ENCODE measurements at regions not wholly inside any gene's neighbourhood (a gene's known extent, or its start where the extent isn't known, plus 50 kb on each side); places are given as distances from the start of the nearest gene placed in this dataset.

GRCh38 chr2:14363976-14364375 is 268.5 kb upstream of the LRATD1 start:
- Histone ChIP-seq H3K4me3 (ENCODE audit: low read depth, low read length) (no peak overlapping the region), H3K4me1 (ENCODE audit: control insufficient read depth, insufficient read depth, low read length) (no peaks in the 10 kb centered on the region), H3K36me3 (ENCODE audit: control insufficient read depth, insufficient read depth, low read length) (no peaks in the 10 kb centered on the region), H3K27me3 (ENCODE audit: control insufficient read depth, insufficient read depth, low read length) (no peaks in the 10 kb centered on the region), H3K9me3 (ENCODE audit: control insufficient read depth, insufficient read depth, low read length) (no peaks in the 10 kb centered on the region), H3K9ac (ENCODE audit: low read depth, low read length) (no peak overlapping the region)

GRCh38 chr2:14364471-14364870 is 268.0 kb upstream of the LRATD1 start:
- Histone ChIP-seq H3K27me3 (ENCODE audit: control insufficient read depth, insufficient read depth, low read length) (no peaks in the 10 kb centered on the region), H3K4me1 (ENCODE audit: control insufficient read depth, insufficient read depth, low read length) (no peaks in the 10 kb centered on the region), H3K9ac (ENCODE audit: low read depth, low read length) (no peak overlapping the region), H3K9me3 (ENCODE audit: control insufficient read depth, insufficient read depth, low read length) (no peaks in the 10 kb centered on the region), H3K36me3 (ENCODE audit: control insufficient read depth, insufficient read depth, low read length) (no peaks in the 10 kb centered on the region), H3K4me3 (ENCODE audit: low read depth, low read length) (no peak overlapping the region)

DNA sequence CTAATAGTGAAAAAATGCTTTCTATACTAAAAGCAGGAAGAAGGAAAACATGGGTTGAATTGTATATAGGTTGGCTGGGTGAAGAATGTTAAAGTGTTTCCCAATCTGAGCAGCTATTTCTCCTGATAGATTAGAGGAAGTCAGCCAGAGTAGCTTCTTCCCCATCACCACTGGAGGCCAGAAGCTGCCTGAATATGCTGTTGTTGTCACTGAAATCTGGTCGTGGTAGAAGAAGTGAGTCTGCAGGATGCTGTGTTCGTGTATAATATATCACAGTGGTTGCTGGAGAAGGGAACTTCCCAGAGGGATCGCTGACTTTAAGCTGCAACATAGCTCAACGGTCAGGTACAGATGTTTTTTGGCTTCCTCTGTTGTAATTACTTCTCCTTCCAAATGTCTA is 247.5 kb upstream of the LRATD1 start:
- H3K9ac ChIP-seq (ENCODE audit: low read depth, low read length) = no peak overlapping the region
- no peaks in the 10 kb centered on the region for H3K4me1 ChIP-seq (ENCODE audit: control insufficient read depth, insufficient read depth, low read length)
- H3K4me3 ChIP-seq (ENCODE audit: low read depth, low read length) = no peak overlapping the region
- H3K36me3 ChIP-seq (ENCODE audit: control insufficient read depth, insufficient read depth, low read length) = no peaks in the 10 kb centered on the region
- H3K9me3 ChIP-seq (ENCODE audit: control insufficient read depth, insufficient read depth, low read length) = no peaks in the 10 kb centered on the region
- no peaks in the 10 kb centered on the region for H3K27me3 ChIP-seq (ENCODE audit: control insufficient read depth, insufficient read depth, low read length)

DNA sequence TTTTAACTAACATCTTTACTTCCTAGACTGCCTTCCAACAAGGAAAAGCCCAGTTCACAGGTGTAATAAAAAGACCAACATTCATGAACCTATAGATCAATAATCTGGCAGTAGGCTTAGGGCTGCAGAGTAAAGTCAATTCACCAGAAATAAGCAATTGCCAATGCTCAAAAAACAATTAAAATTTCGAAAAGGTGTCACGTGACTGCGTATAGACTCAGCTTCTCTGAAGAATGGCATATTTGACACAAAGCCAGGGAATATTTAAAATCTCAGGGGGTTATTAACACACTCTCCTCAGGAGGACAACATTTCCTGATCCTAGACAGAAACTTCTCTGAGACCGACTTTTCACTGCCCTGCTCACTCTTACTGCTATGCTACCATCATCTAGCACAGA is 245.2 kb upstream of the LRATD1 start:
- Histone ChIP-seq H3K36me3 (ENCODE audit: control insufficient read depth, insufficient read depth, low read length) (no peaks in the 10 kb centered on the region), H3K27me3 (ENCODE audit: control insufficient read depth, insufficient read depth, low read length) (no peaks in the 10 kb centered on the region), H3K4me3 (ENCODE audit: low read depth, low read length) (no peak overlapping the region), H3K9me3 (ENCODE audit: control insufficient read depth, insufficient read depth, low read length) (no peaks in the 10 kb centered on the region), H3K4me1 (ENCODE audit: control insufficient read depth, insufficient read depth, low read length) (no peaks in the 10 kb centered on the region), H3K9ac (ENCODE audit: low read depth, low read length) (no peak overlapping the region)

DNA sequence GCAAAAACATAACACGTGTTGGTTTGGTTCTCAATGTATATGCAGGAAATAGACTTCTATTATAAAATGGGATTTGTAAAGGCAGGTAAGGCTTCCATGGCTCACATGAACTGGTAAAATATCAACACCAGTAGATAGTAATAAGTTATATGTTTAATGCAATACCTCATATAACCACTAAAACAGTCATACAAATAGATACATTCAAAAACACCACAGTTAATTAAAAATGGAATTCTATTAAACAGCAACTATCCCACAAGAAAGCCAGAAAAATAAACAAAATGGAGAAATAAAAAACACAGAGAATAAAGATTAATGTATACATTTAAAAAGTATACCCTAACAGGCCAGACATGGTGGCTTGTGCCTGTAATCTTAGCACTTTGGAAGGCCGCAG is 243.8 kb upstream of the LRATD1 start:
- H3K4me1 ChIP-seq (ENCODE audit: control insufficient read depth, insufficient read depth, low read length) = no peaks in the 10 kb centered on the region
- H3K4me3 ChIP-seq (ENCODE audit: low read depth, low read length) = no peak overlapping the region
- H3K9ac ChIP-seq (ENCODE audit: low read depth, low read length) = no peak overlapping the region
- no peaks in the 10 kb centered on the region for H3K9me3 ChIP-seq (ENCODE audit: control insufficient read depth, insufficient read depth, low read length)
- no peaks in the 10 kb centered on the region for H3K27me3 ChIP-seq (ENCODE audit: control insufficient read depth, insufficient read depth, low read length)
- H3K36me3 ChIP-seq (ENCODE audit: control insufficient read depth, insufficient read depth, low read length) = no peaks in the 10 kb centered on the region

GRCh38 chr2:14396533-14397083 is 235.9 kb upstream of the LRATD1 start:
- Histone ChIP-seq H3K4me1 (ENCODE audit: control insufficient read depth, insufficient read depth, low read length) (peaks cover 12% of the 10 kb centered on the region), H3K9ac (ENCODE audit: low read depth, low read length) (no peak overlapping the region), H3K36me3 (ENCODE audit: control insufficient read depth, insufficient read depth, low read length) (no peaks in the 10 kb centered on the region), H3K27me3 (ENCODE audit: control insufficient read depth, insufficient read depth, low read length) (peaks cover 2% of the 10 kb centered on the region), H3K4me3 (ENCODE audit: low read depth, low read length) (no peak overlapping the region), H3K9me3 (ENCODE audit: control insufficient read depth, insufficient read depth, low read length) (no peaks in the 10 kb centered on the region)

- Histone ChIP-seq H3K9me3 (ENCODE audit: control insufficient read depth, insufficient read depth, low read length) (no peaks in the 10 kb centered on the region), H3K36me3 (ENCODE audit: control insufficient read depth, insufficient read depth, low read length) (no peaks in the 10 kb centered on the region), H3K27me3 (ENCODE audit: control insufficient read depth, insufficient read depth, low read length) (peaks cover 2% of the 10 kb centered on the region), H3K4me3 (ENCODE audit: low read depth, low read length) (no peak overlapping the region), H3K9ac (ENCODE audit: low read depth, low read length) (no peak overlapping the region), H3K4me1 (ENCODE audit: control insufficient read depth, insufficient read depth, low read length) (peaks cover 17% of the 10 kb centered on the region)
These were observed 233.9 kb upstream of the LRATD1 start for GRCh38 chr2:14398641-14399040.

DNA sequence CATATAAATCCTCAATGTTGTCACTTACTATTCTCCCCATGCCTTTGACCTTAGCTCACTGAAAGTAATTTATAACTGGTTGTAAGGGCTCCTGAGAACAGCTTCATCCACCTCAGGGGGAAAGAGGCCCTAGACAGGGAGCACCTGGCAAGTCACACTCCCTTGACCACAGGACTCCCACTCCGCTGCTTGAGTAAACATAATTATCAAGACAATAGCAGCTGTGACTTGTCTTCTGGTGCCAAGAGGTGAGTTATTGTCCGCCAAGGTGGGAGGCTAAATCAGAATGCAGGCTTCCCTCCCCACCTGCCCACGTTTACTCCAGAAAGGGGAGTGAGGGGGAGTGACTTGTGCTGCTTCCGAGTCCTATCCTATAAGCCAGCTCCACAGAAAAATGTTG is 230.6 kb upstream of the LRATD1 start:
- no peaks in the 10 kb centered on the region for H3K9me3 ChIP-seq (ENCODE audit: control insufficient read depth, insufficient read depth, low read length)
- H3K4me1 ChIP-seq (ENCODE audit: control insufficient read depth, insufficient read depth, low read length) = peaks cover 17% of the 10 kb centered on the region
- H3K4me3 ChIP-seq (ENCODE audit: low read depth, low read length) = no peak overlapping the region
- H3K9ac ChIP-seq (ENCODE audit: low read depth, low read length) = no peak overlapping the region
- peaks cover 2% of the 10 kb centered on the region for H3K27me3 ChIP-seq (ENCODE audit: control insufficient read depth, insufficient read depth, low read length)
- no peaks in the 10 kb centered on the region for H3K36me3 ChIP-seq (ENCODE audit: control insufficient read depth, insufficient read depth, low read length)

GRCh38 chr2:14408695-14409094 is 223.8 kb upstream of the LRATD1 start:
- Histone ChIP-seq H3K4me1 (ENCODE audit: control insufficient read depth, insufficient read depth, low read length) (no peaks in the 10 kb centered on the region), H3K27me3 (ENCODE audit: control insufficient read depth, insufficient read depth, low read length) (no peaks in the 10 kb centered on the region), H3K36me3 (ENCODE audit: control insufficient read depth, insufficient read depth, low read length) (no peaks in the 10 kb centered on the region), H3K4me3 (ENCODE audit: low read depth, low read length) (no peak overlapping the region), H3K9me3 (ENCODE audit: control insufficient read depth, insufficient read depth, low read length) (no peaks in the 10 kb centered on the region), H3K9ac (ENCODE audit: low read depth, low read length) (no peak overlapping the region)

DNA sequence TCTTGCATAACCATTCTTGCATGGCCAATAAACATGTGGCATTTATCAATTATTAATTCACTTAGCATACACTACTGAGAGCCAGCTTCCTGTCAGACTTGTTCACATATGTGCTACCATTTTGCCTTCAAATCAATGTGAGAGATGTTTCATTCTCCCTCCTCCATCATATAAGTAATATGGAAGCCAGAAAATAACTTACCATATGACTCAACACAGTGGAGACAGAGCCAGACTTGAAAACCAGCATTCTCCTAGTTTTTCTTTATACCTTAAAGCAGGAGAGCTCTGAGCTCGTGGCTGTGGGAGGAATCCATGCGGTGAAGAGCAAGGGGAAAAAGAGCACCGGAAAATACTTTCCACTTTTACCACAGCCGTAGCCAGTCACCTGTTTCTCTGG is 215.0 kb upstream of the LRATD1 start:
- no peaks in the 10 kb centered on the region for H3K36me3 ChIP-seq (ENCODE audit: control insufficient read depth, insufficient read depth, low read length)
- H3K27me3 ChIP-seq (ENCODE audit: control insufficient read depth, insufficient read depth, low read length) = no peaks in the 10 kb centered on the region
- H3K4me3 ChIP-seq (ENCODE audit: low read depth, low read length) = no peak overlapping the region
- no peaks in the 10 kb centered on the region for H3K9me3 ChIP-seq (ENCODE audit: control insufficient read depth, insufficient read depth, low read length)
- H3K9ac ChIP-seq (ENCODE audit: low read depth, low read length) = no peak overlapping the region
- no peaks in the 10 kb centered on the region for H3K4me1 ChIP-seq (ENCODE audit: control insufficient read depth, insufficient read depth, low read length)

- Histone ChIP-seq H3K9me3 (ENCODE audit: control insufficient read depth, insufficient read depth, low read length) (no peaks in the 10 kb centered on the region), H3K9ac (ENCODE audit: low read depth, low read length) (no peak overlapping the region), H3K4me3 (ENCODE audit: low read depth, low read length) (no peak overlapping the region), H3K4me1 (ENCODE audit: control insufficient read depth, insufficient read depth, low read length) (no peaks in the 10 kb centered on the region), H3K36me3 (ENCODE audit: control insufficient read depth, insufficient read depth, low read length) (no peaks in the 10 kb centered on the region), H3K27me3 (ENCODE audit: control insufficient read depth, insufficient read depth, low read length) (no peaks in the 10 kb centered on the region)
These were observed 214.4 kb upstream of the LRATD1 start for GRCh38 chr2:14418115-14418514.

GRCh38 chr2:14420851-14421250 is 211.7 kb upstream of the LRATD1 start:
- H3K9me3 ChIP-seq (ENCODE audit: control insufficient read depth, insufficient read depth, low read length) = no peaks in the 10 kb centered on the region
- no peaks in the 10 kb centered on the region for H3K36me3 ChIP-seq (ENCODE audit: control insufficient read depth, insufficient read depth, low read length)
- H3K9ac ChIP-seq (ENCODE audit: low read depth, low read length) = no peak overlapping the region
- no peaks in the 10 kb centered on the region for H3K4me1 ChIP-seq (ENCODE audit: control insufficient read depth, insufficient read depth, low read length)
- no peak overlapping the region for H3K4me3 ChIP-seq (ENCODE audit: low read depth, low read length)
- no peaks in the 10 kb centered on the region for H3K27me3 ChIP-seq (ENCODE audit: control insufficient read depth, insufficient read depth, low read length)

- no peak overlapping the region for H3K4me3 ChIP-seq (ENCODE audit: low read depth, low read length)
- no peaks in the 10 kb centered on the region for H3K4me1 ChIP-seq (ENCODE audit: control insufficient read depth, insufficient read depth, low read length)
- H3K27me3 ChIP-seq (ENCODE audit: control insufficient read depth, insufficient read depth, low read length) = no peaks in the 10 kb centered on the region
- H3K9me3 ChIP-seq (ENCODE audit: control insufficient read depth, insufficient read depth, low read length) = no peaks in the 10 kb centered on the region
- no peaks in the 10 kb centered on the region for H3K36me3 ChIP-seq (ENCODE audit: control insufficient read depth, insufficient read depth, low read length)
- no peak overlapping the region for H3K9ac ChIP-seq (ENCODE audit: low read depth, low read length)
These were observed 210.1 kb upstream of the LRATD1 start for GRCh38 chr2:14422426-14422825.
